Sigmoid colon (tissue), 4 donors: ENCODE measurements at regions not wholly inside any gene's neighbourhood (a gene's known extent, or its start where the extent isn't known, plus 50 kb on each side); places are given as distances from the start of the nearest gene placed in this dataset.

Experiments
- EP300 ChIP-seq, 4 donors: sonication (generic); formaldehyde crosslinking; IDR thresholded peaks; one replicate each; pipeline ENCODE4 v1.6.1; 2017; ENCODE audit warnings: antibody characterized with exemption in 4 of 4
- POLR2A ChIP-seq, 2 donors: fragments of 450-650 bp; IDR thresholded peaks; one replicate each; pipeline ENCODE4 v1.6.1; 2016; ENCODE audit warnings: antibody characterized with exemption in 2 of 2, mild to moderate bottlenecking in 2 of 2, moderate library complexity in 2 of 2
- POLR2AphosphoS5 ChIP-seq, 4 donors: sonication (generic); formaldehyde crosslinking; IDR thresholded peaks; one replicate each; pipeline ENCODE4 v1.6.1; 2017; ENCODE audit warnings: antibody characterized with exemption in 4 of 4
- TF ChIP-seq, protein P1 (sequence below), 4 experiments: fragments of 450-650 bp in 3 of 4; fragments of 200-600 bp in 1 of 4; IDR thresholded peaks; one replicate each; pipeline ENCODE4 v1.5.1; 2016 to 2019; ENCODE audit warnings: antibody characterized with exemption in 4 of 4, mild to moderate bottlenecking in 3 of 4, moderate library complexity in 2 of 4

DNA sequence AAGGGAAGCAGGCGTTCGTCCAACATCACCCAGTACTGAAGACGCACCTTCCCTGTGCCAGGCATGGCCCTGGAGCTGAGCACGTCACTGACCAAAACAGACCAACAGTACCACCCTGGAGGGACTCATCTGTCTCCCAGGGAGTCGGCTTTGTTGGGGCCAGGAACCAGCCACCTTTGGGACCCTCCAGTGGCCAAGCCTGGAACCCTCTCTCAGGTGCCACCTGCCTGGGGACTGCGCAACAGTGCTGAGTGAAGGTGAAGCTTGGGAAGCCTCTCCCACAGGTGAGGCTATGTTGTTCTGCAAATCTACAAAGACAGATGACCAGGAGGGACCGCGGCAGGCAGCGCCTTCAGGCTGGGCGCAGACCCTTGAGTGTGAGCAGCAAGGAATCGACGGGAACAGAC lies 91.4 kb upstream of the OTOS start:
- TF ChIP-seq, protein P1, sequence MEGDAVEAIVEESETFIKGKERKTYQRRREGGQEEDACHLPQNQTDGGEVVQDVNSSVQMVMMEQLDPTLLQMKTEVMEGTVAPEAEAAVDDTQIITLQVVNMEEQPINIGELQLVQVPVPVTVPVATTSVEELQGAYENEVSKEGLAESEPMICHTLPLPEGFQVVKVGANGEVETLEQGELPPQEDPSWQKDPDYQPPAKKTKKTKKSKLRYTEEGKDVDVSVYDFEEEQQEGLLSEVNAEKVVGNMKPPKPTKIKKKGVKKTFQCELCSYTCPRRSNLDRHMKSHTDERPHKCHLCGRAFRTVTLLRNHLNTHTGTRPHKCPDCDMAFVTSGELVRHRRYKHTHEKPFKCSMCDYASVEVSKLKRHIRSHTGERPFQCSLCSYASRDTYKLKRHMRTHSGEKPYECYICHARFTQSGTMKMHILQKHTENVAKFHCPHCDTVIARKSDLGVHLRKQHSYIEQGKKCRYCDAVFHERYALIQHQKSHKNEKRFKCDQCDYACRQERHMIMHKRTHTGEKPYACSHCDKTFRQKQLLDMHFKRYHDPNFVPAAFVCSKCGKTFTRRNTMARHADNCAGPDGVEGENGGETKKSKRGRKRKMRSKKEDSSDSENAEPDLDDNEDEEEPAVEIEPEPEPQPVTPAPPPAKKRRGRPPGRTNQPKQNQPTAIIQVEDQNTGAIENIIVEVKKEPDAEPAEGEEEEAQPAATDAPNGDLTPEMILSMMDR (IDR thresholded peaks at IDR 0.05), result no peak
- TF ChIP-seq POLR2A (IDR thresholded peaks at IDR 0.05) (no peak), EP300 (IDR thresholded peaks at IDR 0.05) (no peak), POLR2AphosphoS5 (IDR thresholded peaks at IDR 0.05) (no peak)
